ENCODE measurements at regions not wholly inside any gene's neighbourhood (a gene's known extent, or its start where the extent isn't known, plus 50 kb on each side); places are given as distances from the start of the nearest gene placed in this dataset.
A peak's percentile ranks its signal among the peaks of the same experiment; 100 is the strongest.
"Not testable (repeated sequence)": the region's sequence is repeated elsewhere in the genome, so short reads cannot be mapped to it uniquely, and the experiment has no call there.

DNA sequence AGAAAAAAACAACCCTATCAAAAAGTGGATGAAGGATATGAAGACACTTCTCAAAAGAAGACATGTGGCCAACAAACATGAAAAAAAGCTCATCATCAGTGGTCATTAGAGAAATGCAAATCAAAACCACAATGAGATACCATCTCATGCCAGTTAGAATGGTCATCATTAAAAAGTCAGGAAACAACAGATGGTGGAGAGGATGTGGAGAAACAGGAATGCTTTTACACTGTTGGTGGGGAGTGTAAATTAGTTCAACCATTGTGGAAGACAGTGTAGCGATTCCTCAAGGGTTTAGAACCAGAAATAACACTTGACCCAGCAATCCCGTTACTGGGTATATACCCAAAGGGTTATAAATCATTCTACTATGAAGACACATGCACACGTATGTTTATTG lies 124.0 kb upstream of the PRICKLE1 start:
- not testable (repeated sequence) for DNase-seq (ENCODE audit: low spot score)

GRCh38 chr12:42708374-42708773 lies 118.8 kb upstream of the PRICKLE1 start:
- not testable (repeated sequence) for DNase-seq (ENCODE audit: low spot score)

GRCh38 chr12:42707312-42708226 lies 118.0 kb upstream of the PRICKLE1 start:
- DNase-seq (ENCODE audit: low spot score): no peak

DNA sequence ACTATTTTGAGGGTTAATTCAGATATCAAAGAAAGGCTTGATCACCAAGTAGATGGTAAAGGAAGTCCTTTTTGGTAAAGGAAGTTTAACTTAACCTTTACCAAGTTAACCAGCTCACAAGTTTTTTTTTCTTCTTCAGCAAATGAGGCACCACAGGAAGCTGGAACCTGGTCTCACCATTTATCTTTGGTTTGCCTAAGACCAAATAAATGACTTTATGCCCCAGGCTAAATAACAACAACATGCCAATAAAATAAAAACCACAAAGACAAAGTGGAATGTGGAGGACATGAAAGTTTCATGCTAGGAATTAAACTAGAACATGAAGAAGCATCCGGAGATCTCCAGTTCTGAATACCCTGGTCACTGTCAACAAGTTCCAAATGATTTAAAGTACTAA lies 116.8 kb upstream of the PRICKLE1 start:
- DNase-seq (ENCODE audit: low spot score): no peak

DNA sequence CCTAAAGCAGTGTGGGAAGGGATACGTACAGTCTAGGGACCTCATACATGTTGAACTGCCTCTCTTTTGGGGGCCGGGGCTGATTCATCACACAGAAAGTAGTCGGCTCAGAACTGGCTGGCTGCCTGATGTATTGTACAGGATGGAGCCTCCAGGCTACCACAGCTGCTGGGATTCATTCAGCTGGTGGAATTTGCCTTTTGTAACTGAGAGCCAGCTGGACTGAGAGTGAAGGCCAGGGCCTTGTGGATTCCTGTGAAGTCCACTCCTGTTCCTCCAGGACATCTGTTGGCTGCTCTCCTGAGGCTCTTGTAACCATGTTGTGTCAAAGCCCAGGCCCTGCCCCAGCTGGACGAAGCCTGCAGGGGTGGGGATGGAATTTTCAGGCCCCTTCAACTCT lies 116.3 kb upstream of the PRICKLE1 start:
- DNase-seq (ENCODE audit: low spot score): no peak

DNA sequence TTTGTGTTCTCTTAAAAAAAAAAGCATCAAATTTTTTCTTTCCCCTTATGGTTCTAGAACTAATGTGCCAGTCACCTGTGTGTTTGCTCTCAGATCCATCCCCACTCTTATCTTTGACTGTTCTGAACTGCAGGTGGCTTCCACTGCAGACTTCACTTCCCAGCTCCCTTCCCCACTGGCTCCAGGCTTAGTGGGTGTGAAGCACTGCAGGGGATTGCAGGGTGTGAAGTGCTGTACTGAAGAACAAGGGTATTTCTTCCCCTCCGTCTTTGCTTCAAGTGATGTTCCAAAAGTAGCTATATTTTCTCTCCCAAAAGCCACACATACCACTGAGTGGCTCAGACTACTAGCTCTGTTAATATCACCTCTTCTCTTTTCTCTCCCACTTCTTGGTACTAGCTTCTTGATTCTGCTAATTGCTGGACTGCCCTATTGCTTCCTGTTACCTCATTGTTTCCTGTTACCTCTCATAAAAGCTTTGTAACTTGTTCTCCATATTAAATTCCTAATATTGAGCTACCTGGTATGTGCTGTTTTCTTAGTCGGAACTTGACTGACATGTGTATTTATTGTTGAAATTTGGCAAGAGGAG lies 115.4 kb upstream of the PRICKLE1 start:
- DNase-seq (ENCODE audit: low spot score): no peak

GRCh38 chr12:42704340-42704739 lies 114.8 kb upstream of the PRICKLE1 start:
- DNase-seq (ENCODE audit: low spot score): no peak

- no peak for DNase-seq (ENCODE audit: low spot score)
Measured at GRCh38 chr12:42701084-42701483, 111.5 kb upstream of the PRICKLE1 start.

DNA sequence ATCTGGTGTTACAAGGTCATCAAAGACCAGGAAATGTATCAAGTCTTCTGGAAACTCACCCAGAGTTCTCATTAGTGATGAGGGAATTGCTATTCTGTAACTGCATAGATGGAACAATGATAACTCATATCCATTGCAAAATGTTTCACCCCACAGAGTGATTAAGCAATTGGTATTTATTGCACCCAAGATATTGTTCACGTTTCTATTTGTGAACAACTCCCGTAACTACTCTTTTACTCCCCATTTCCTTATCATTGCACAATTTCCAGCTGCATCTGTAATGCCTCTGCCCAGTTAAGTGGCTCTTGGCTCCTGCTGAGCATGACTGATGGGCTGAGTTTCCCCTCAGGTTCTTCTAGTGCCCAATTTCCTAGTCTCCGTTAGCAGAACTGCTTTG lies 108.7 kb upstream of the PRICKLE1 start:
- no peak for DNase-seq (ENCODE audit: low spot score)

- DNase-seq (ENCODE audit: low spot score): no peak
Measured at GRCh38 chr12:42696406-42697149, 107.0 kb upstream of the PRICKLE1 start.

GRCh38 chr12:42695490-42695995 lies 106.0 kb upstream of the PRICKLE1 start:
- DNase-seq (ENCODE audit: low spot score): no peak

GRCh38 chr12:42692749-42693148 lies 103.2 kb upstream of the PRICKLE1 start:
- DNase-seq (ENCODE audit: low spot score): no peak

- DNase-seq (ENCODE audit: low spot score): peak; percentile 51
Measured at GRCh38 chr12:42691991-42692557, 102.5 kb upstream of the PRICKLE1 start.

- DNase-seq (ENCODE audit: low spot score): no peak
Measured at GRCh38 chr12:42690264-42690663, 100.7 kb upstream of the PRICKLE1 start.

DNA sequence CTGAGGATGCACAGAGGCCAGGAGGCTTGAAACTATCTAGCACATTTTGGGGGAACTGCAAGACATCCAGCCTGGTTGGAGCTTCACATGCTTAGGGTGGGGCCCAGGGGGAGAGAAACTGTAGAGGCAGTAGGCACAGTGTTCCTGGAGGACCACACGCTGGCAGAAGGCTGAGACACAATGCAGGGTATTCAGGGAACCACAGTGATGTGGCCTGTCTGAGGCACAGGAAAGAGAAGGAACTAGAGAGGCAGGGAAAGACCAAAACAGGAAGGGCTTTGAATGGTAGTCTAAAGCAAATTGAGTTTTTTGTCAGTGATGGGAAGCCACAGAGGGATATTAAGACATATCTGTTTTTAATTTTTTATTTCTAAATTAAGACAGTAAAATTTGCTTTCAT lies 100.2 kb upstream of the PRICKLE1 start:
- DNase-seq (ENCODE audit: low spot score): no peak

DNA sequence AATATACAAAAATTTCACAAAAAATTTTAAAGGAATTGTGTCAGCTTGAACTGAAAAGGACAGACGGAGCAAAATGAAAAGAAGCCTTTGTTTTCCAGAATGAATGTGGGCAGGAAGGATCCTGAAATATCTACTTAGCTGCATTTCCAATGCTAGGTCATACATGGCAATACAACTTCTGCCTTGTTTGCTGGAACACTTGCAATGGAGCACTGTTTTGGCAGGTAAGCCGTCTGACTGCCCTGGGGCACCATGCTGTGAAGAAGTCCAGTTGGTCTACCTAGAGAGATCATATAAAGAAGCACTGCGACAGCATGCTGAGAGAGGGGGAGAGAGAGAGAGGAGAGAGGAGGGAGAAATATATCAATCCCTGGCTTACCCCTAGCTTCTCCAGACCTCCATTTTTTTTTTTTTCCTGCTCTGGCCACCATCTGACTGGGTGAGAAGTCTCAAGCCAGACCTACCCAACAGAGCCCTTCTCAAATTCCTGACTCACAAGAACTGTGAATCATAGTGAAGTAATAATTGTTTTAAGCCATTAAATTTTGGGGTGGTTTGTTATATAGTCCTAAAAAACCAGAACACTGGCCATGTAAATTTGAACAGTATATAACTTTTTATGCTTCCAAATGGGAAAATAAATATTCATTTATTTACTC lies 97.1 kb upstream of the PRICKLE1 start:
- DNase-seq (ENCODE audit: low spot score): no peak

- no peak for DNase-seq (ENCODE audit: low spot score)
Measured at GRCh38 chr12:42684802-42685071, 95.2 kb upstream of the PRICKLE1 start.

DNA sequence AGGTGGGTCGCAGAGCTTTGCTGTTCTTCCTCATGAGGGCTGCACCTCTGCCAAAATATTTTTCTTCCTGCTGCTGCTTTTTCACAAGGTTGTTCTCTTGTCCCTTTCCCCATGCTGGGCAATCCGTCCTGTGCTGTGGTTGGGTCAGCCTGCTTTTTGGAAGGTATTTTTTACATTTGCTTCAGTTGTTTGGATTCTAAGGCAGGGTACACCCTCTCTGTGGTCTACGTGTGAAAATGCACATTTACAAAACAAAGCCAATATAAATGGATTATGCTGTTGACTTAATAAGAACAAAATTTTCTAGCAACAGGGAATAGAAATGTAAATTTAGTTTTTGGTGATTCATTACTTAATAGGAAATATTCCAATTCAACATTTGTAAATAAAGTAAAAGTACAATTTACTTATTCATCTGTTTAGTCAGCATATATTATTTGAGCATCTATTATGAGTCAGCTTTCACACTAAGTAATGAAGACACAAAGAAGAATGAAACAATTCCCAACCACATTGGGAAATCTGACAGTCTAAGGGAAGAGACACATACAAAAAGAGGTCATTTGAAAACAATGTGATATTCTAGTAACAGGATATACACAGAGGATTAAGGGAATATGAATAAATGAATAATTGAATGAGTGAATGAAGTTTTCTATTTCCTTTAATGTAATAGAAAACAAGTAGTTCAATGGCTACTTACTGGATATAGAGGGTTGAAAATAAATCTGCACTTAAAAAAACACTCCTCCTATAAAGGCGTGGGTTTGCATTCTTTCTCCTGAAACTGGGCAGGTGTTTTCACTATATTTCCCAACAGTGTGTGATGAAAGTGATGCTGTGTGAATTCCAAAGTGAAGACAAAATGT lies 94.6 kb upstream of the PRICKLE1 start:
- DNase-seq (ENCODE audit: low spot score): no peak

GRCh38 chr12:42683266-42683665 lies 93.7 kb upstream of the PRICKLE1 start:
- DNase-seq (ENCODE audit: low spot score): no peak

DNA sequence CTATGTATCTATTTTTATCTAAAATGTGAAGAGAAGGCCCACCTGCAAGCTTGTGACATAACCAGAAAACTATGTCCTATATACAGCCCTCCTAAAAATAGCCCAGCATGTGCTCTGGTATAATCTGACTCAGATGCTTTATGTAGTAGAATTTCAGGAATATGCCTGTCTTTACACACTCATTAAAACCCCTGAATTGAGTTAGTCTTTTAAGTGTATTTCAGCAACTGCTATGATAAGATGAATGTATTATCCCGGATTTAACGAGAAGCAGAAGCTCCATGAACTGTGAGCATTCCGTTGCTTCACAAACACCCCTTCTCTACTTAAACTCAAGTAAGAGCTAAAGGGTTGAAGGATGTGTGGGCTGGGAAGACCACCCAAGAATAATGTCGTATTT lies 89.9 kb upstream of the PRICKLE1 start:
- no peak for DNase-seq (ENCODE audit: low spot score)

GRCh38 chr12:42677461-42677860 lies 87.9 kb upstream of the PRICKLE1 start:
- DNase-seq (ENCODE audit: low spot score): no peak

All from LoVo (cell line).